Testis (tissue), 2 donors: ENCODE measurements at regions not wholly inside any gene's neighbourhood (a gene's known extent, or its start where the extent isn't known, plus 50 kb on each side); places are given as distances from the start of the nearest gene placed in this dataset.

ENCODE experiments used
- POLR2A ChIP-seq: fragments of 450-650 bp; IDR thresholded peaks from one replicate; pipeline ENCODE4 v1.6.1; 2017; ENCODE audit warnings: antibody characterized with exemption, mild to moderate bottlenecking, moderate library complexity
- TF ChIP-seq, protein P1 (sequence below), 3 experiments: fragments of 450-650 bp in 2 of 3; fragments of 200-600 bp in 1 of 3; sonication (generic) in 1 of 3; IDR thresholded peaks; one replicate each; pipeline ENCODE4 v1.5.1; 2016 to 2019; ENCODE audit warnings: antibody characterized with exemption in 3 of 3, mild to moderate bottlenecking in 2 of 3, moderate library complexity in 1 of 3

DNA sequence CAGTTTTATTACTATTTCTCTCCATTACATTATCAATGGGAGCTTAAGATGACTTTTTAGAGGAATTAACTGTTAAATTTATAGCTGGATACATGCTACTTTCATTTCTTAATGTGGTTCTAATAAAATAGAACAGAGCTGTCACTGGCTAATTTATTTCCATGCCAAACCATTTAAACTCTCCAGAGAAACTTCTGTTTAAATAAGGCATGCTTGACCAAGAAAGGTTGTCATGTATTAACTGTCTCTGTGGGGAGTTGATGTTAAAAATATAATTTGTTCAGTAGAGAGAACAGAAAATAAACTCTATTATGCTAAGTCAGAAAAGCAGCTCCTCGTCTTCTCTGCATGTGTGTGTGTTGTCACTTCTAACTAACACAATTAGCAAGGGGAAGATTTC lies 447.4 kb downstream of the SLC16A7 start:
- TF ChIP-seq POLR2A = no peak
- TF ChIP-seq, protein P1, sequence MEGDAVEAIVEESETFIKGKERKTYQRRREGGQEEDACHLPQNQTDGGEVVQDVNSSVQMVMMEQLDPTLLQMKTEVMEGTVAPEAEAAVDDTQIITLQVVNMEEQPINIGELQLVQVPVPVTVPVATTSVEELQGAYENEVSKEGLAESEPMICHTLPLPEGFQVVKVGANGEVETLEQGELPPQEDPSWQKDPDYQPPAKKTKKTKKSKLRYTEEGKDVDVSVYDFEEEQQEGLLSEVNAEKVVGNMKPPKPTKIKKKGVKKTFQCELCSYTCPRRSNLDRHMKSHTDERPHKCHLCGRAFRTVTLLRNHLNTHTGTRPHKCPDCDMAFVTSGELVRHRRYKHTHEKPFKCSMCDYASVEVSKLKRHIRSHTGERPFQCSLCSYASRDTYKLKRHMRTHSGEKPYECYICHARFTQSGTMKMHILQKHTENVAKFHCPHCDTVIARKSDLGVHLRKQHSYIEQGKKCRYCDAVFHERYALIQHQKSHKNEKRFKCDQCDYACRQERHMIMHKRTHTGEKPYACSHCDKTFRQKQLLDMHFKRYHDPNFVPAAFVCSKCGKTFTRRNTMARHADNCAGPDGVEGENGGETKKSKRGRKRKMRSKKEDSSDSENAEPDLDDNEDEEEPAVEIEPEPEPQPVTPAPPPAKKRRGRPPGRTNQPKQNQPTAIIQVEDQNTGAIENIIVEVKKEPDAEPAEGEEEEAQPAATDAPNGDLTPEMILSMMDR (IDR thresholded peaks at IDR 0.05) = no peak
